KBM-7 (cell line): ENCODE measurements at regions not wholly inside any gene's neighbourhood (a gene's known extent, or its start where the extent isn't known, plus 50 kb on each side); places are given as distances from the start of the nearest gene placed in this dataset.
A peak's percentile ranks its signal among the peaks of the same experiment; 100 is the strongest.
"Not testable (repeated sequence)": the region's sequence is repeated elsewhere in the genome, so short reads cannot be mapped to it uniquely, and the experiment has no call there.

Experiments used
- DNase-seq: peaks from one replicate; pipeline ENCODE4 v3.0.0-alpha.2; 2015
- in situ Hi-C: fragments of 300-500 bp; cut with MboI; formaldehyde crosslinking; loops from 2 replicates; pipeline ENCODE4 v1.14.3; 2020; ENCODE audit warnings: low sequenced_read_pairs, low pct_unique_long_range_greater_than_20kb, mixed read lengths

- no peak for DNase-seq
- in situ Hi-C loops, result no loop called here
These were observed 195.1 kb downstream of the IPMK start for GRCh38 chr10:58072634-58073033.

GRCh38 chr10:58070956-58071355 lies 196.7 kb downstream of the IPMK start:
- in situ Hi-C loops, result no loop called here

GRCh38 chr10:58068809-58069208 lies 198.9 kb downstream of the IPMK start:
- no peak for DNase-seq
- in situ Hi-C loops, result no loop called here

More at GRCh38 chr10:58070956-58071355, 196.7 kb downstream of the IPMK start:
- no peak for DNase-seq

GRCh38 chr10:58066979-58067378 lies 200.7 kb downstream of the IPMK start:
- DNase-seq, result no peak
- in situ Hi-C loops, result no loop called here

- DNase-seq, result no peak
- in situ Hi-C loops, result no loop called here
These were observed 201.6 kb downstream of the IPMK start for GRCh38 chr10:58066126-58066525.

- no peak for DNase-seq
- in situ Hi-C loops, result no loop called here
These were observed 202.2 kb downstream of the IPMK start for GRCh38 chr10:58065529-58065815.

- peak; percentile 54 for DNase-seq
- in situ Hi-C loops, result no loop called here
These were observed 202.8 kb downstream of the IPMK start for GRCh38 chr10:58064714-58065528.

GRCh38 chr10:58063861-58064480 lies 203.7 kb downstream of the IPMK start:
- DNase-seq, result no peak
- in situ Hi-C loops, result no loop called here

GRCh38 chr10:58058683-58059082 lies 209.0 kb downstream of the IPMK start:
- in situ Hi-C loops, result not testable (repeated sequence)

GRCh38 chr10:58054881-58055280 lies 212.8 kb downstream of the IPMK start:
- in situ Hi-C loops, result no loop called here
- no peak for DNase-seq

More at GRCh38 chr10:58058683-58059082, 209.0 kb downstream of the IPMK start:
- not testable (repeated sequence) for DNase-seq

- in situ Hi-C loops, result no loop called here
- DNase-seq, result no peak
These were observed 214.9 kb downstream of the IPMK start for GRCh38 chr10:58052772-58053171.

GRCh38 chr10:58050575-58050974 lies 217.1 kb downstream of the IPMK start:
- no peak for DNase-seq
- in situ Hi-C loops, result no loop called here

- DNase-seq, result no peak
- in situ Hi-C loops, result no loop called here
These were observed 218.8 kb downstream of the IPMK start for GRCh38 chr10:58048936-58049335.

- in situ Hi-C loops, result no loop called here
These were observed 223.6 kb downstream of the IPMK start for GRCh38 chr10:58044072-58044471.

GRCh38 chr10:58041901-58042300 lies 225.8 kb downstream of the IPMK start:
- in situ Hi-C loops, result no loop called here

More at GRCh38 chr10:58044072-58044471, 223.6 kb downstream of the IPMK start:
- DNase-seq, result no peak

GRCh38 chr10:58030208-58030607 lies 237.5 kb downstream of the IPMK start:
- in situ Hi-C loops, result no loop called here
- no peak for DNase-seq

More at GRCh38 chr10:58041901-58042300, 225.8 kb downstream of the IPMK start:
- no peak for DNase-seq

GRCh38 chr10:58028597-58029366 lies 238.9 kb downstream of the IPMK start:
- no peak for DNase-seq

GRCh38 chr10:58027426-58027825 lies 240.3 kb downstream of the IPMK start:
- DNase-seq, result no peak
- in situ Hi-C loops, result no loop called here

More at GRCh38 chr10:58028597-58029366, 238.9 kb downstream of the IPMK start:
- in situ Hi-C loops, result no loop called here

- no peak for DNase-seq
- in situ Hi-C loops, result no loop called here
These were observed 241.7 kb downstream of the IPMK start for GRCh38 chr10:58026036-58026435.
